ENCODE measurements at regions not wholly inside any gene's neighbourhood (a gene's known extent, or its start where the extent isn't known, plus 50 kb on each side); places are given as distances from the start of the nearest gene placed in this dataset.

DNA sequence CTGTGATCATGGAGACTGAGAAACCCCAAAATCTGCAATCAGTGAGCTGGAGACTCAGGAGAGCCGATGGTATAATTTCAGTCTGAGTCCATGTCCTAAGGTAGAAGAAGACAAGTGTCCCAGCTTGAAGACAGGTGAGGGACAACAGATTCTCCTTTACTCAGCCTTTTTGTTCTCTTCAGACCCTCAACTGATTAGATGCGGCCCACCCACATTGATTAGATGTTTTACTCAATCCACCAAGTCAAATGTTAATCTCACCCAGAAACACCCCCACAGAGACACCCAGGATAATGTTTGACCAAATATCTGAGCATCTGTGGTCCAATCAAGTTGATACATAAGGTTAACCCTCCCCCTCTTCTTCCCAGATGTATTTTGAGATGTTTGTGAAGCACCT is 131.2 kb downstream of the PFKFB3 start:
- ChIA-PET CTCF (no interaction called here), POLR2A (interaction anchor here (2.5 kb wide), 1 partner anchor 14 kb away, joined by 11 read pairs; no protein-coding TSS in a partner anchor)
- no peak overlapping the region for H3K27ac ChIP-seq (ENCODE audit: low read depth in 1 of 2, low read length in 2 of 2)
- no peak for DNase-seq
- H3K4me3 ChIP-seq (ENCODE audit: low read length): no peak overlapping the region
- H3K4me1 ChIP-seq (ENCODE audit: insufficient read depth, low read length): no peaks in the 10 kb centered on the region
- Mint-ChIP-seq H3K27me3 (no peaks in the 10 kb centered on the region), H3K4me1 (ENCODE audit: low read depth) (no peaks in the 10 kb centered on the region), H3K4me3 (no peak overlapping the region), H3K36me3 (ENCODE audit: low read depth) (peaks cover 4% of the 10 kb centered on the region), H3K9me3 (no peaks in the 10 kb centered on the region), H3K27ac (no peak overlapping the region)
- ATAC-seq (ENCODE audit: poor library complexity): no peak
- H3K9me3 ChIP-seq (ENCODE audit: control insufficient read depth in 1 of 2, insufficient read depth in 1 of 2, low read length in 2 of 2): peaks cover 0 to 5% of the 10 kb centered on the region in 2 experiments
- H3K27me3 ChIP-seq (ENCODE audit: control insufficient read depth in 1 of 2, insufficient read depth in 2 of 2, low read length in 2 of 2): no peaks in the 10 kb centered on the region
- TF ChIP-seq, protein P1, sequence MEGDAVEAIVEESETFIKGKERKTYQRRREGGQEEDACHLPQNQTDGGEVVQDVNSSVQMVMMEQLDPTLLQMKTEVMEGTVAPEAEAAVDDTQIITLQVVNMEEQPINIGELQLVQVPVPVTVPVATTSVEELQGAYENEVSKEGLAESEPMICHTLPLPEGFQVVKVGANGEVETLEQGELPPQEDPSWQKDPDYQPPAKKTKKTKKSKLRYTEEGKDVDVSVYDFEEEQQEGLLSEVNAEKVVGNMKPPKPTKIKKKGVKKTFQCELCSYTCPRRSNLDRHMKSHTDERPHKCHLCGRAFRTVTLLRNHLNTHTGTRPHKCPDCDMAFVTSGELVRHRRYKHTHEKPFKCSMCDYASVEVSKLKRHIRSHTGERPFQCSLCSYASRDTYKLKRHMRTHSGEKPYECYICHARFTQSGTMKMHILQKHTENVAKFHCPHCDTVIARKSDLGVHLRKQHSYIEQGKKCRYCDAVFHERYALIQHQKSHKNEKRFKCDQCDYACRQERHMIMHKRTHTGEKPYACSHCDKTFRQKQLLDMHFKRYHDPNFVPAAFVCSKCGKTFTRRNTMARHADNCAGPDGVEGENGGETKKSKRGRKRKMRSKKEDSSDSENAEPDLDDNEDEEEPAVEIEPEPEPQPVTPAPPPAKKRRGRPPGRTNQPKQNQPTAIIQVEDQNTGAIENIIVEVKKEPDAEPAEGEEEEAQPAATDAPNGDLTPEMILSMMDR (IDR thresholded peaks at IDR 0.05): no peak
- no peaks in the 10 kb centered on the region for H3K36me3 ChIP-seq (ENCODE audit: insufficient read depth, low read length)
- intact Hi-C loops (cut with DNase I, micrococcal nuclease): no loop called here

DNA sequence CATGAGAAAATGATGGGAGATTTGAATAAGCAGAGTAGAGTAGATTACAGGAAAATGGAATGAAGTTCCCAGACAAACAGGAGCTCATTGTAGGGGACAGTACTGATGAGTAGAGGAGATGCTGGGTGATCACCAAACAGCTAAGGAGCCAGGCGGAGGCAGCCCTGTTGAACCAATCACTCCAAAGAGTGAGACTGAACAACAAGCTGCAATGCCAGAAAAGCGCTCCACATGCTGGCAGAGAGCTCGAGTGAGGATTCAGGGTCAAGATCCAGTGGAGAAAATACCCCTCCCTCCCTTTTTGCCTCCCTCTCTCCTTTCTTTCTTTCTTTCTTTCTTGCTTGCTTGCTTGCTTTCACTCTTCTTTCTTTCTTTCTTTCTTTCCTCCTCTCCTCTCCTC is 133.3 kb downstream of the PFKFB3 start:
- Histone ChIP-seq H3K4me3 (ENCODE audit: low read length) (no peak overlapping the region), H3K27ac (ENCODE audit: low read depth in 1 of 2, low read length in 2 of 2) (no peak overlapping the region), H3K4me1 (ENCODE audit: insufficient read depth, low read length) (no peaks in the 10 kb centered on the region), H3K36me3 (ENCODE audit: insufficient read depth, low read length) (no peaks in the 10 kb centered on the region), H3K9me3 (ENCODE audit: control insufficient read depth in 1 of 2, insufficient read depth in 1 of 2, low read length in 2 of 2) (peaks cover 0 to 5% of the 10 kb centered on the region in 2 experiments), H3K27me3 (ENCODE audit: control insufficient read depth in 1 of 2, insufficient read depth in 2 of 2, low read length in 2 of 2) (no peaks in the 10 kb centered on the region)
- intact Hi-C loops (cut with DNase I, micrococcal nuclease): no loop called here
- Mint-ChIP-seq H3K4me1 (ENCODE audit: low read depth) (no peaks in the 10 kb centered on the region), H3K36me3 (ENCODE audit: low read depth) (peaks cover 4% of the 10 kb centered on the region), H3K9me3 (no peaks in the 10 kb centered on the region), H3K27me3 (no peaks in the 10 kb centered on the region), H3K4me3 (no peak overlapping the region), H3K27ac (no peak overlapping the region)
- TF ChIP-seq, protein P1 (IDR thresholded peaks at IDR 0.05): no peak
- CTCF ChIA-PET: no interaction called here
- DNase-seq: no peak
- POLR2A ChIA-PET: interaction anchor here (2.5 kb wide), 1 partner anchor 12 kb away, joined by 11 read pairs; no protein-coding TSS in a partner anchor
- ATAC-seq (ENCODE audit: poor library complexity): no peak

DNA sequence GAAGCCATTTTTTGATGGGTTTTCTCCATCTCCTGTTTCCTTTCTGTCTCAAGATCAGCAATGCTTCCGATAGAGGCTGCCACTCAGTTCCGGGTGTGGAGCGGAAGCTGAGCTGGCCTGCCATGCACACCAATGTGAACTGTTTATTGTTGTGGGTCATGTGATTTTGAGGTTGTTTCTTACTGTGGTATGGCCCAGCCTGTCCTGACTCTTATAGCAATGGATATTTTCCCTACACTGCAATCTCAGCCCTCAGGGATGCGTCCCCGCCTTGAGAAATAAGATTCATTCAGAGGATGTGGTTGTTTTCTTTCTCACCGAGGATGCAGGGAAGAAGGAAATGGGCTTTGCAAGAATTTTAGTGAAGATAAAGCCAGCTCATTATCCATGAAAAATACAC is 134.7 kb downstream of the PFKFB3 start:
- ChIA-PET CTCF (interaction anchor here (1.0 kb wide), 1 partner anchor 64 kb away, joined by 3 read pairs; no protein-coding TSS in a partner anchor), POLR2A (interaction anchor here (1.1 kb wide), 1 partner anchor 9 kb away, joined by 3 read pairs; no protein-coding TSS in a partner anchor)
- Mint-ChIP-seq H3K4me3 (no peak overlapping the region), H3K27me3 (no peaks in the 10 kb centered on the region), H3K4me1 (ENCODE audit: low read depth) (no peaks in the 10 kb centered on the region), H3K36me3 (ENCODE audit: low read depth) (peaks cover 4% of the 10 kb centered on the region), H3K27ac (no peak overlapping the region), H3K9me3 (no peaks in the 10 kb centered on the region)
- TF ChIP-seq, protein P1 (IDR thresholded peaks at IDR 0.05): no peak
- Histone ChIP-seq H3K36me3 (ENCODE audit: insufficient read depth, low read length) (no peaks in the 10 kb centered on the region), H3K4me1 (ENCODE audit: insufficient read depth, low read length) (no peaks in the 10 kb centered on the region), H3K27ac (ENCODE audit: low read depth in 1 of 2, low read length in 2 of 2) (no peak overlapping the region), H3K27me3 (ENCODE audit: control insufficient read depth in 1 of 2, insufficient read depth in 2 of 2, low read length in 2 of 2) (no peaks in the 10 kb centered on the region), H3K9me3 (ENCODE audit: control insufficient read depth in 1 of 2, insufficient read depth in 1 of 2, low read length in 2 of 2) (peaks cover 0 to 5% of the 10 kb centered on the region in 2 experiments), H3K4me3 (ENCODE audit: low read length) (no peak overlapping the region)
- intact Hi-C loops (cut with DNase I, micrococcal nuclease): no loop called here
- ATAC-seq (ENCODE audit: poor library complexity) (no peak), DNase-seq (no peak)
